Fibroblast of the aortic adventitia (primary cell): ENCODE measurements at regions not wholly inside any gene's neighbourhood (a gene's known extent, or its start where the extent isn't known, plus 50 kb on each side); places are given as distances from the start of the nearest gene placed in this dataset.

ENCODE experiments used
- DNase-seq: peaks from one replicate; pipeline ENCODE4 v3.0.0-alpha.2; 2010; ENCODE audit warnings: low read depth
- H3K4me3 ChIP-seq: 2 replicates; pipeline ENCODE4 v1.5.1; 2011; ENCODE audit warnings: low read depth, mild to moderate bottlenecking, control low read depth, low read length, moderate library complexity
- CTCF ChIP-seq: IDR thresholded peaks from 2 replicates; pipeline ENCODE4 v1.5.1; 2011; ENCODE audit warnings: mild to moderate bottlenecking, low read length, control low read depth, inconsistent platforms; ENCODE audit not compliant: insufficient read depth

- no peak for TF ChIP-seq CTCF
- H3K4me3 ChIP-seq = no peak overlapping the region
- DNase-seq = no peak
These were observed 194.2 kb downstream of the GRB14 start for GRCh38 chr2:164427111-164427510.

- no peak for DNase-seq
- no peak for TF ChIP-seq CTCF
- no peak overlapping the region for H3K4me3 ChIP-seq
These were observed 200.5 kb downstream of the GRB14 start for GRCh38 chr2:164420787-164421186.

- no peak for DNase-seq
- no peak overlapping the region for H3K4me3 ChIP-seq
- TF ChIP-seq CTCF = no peak
These were observed 208.5 kb downstream of the GRB14 start for GRCh38 chr2:164412831-164413230.

- no peak for DNase-seq
- TF ChIP-seq CTCF = no peak
- no peak overlapping the region for H3K4me3 ChIP-seq
These were observed 231.9 kb downstream of the GRB14 start for GRCh38 chr2:164389411-164389810.

- peak; percentile 63 for DNase-seq
- no peak overlapping the region for H3K4me3 ChIP-seq
- TF ChIP-seq CTCF = no peak
These were observed 232.8 kb downstream of the GRB14 start for GRCh38 chr2:164388511-164388910.

GRCh38 chr2:164386231-164386630 lies 235.1 kb downstream of the GRB14 start:
- no peak for DNase-seq
- TF ChIP-seq CTCF = no peak
- H3K4me3 ChIP-seq = no peak overlapping the region

GRCh38 chr2:164384434-164384833 lies 236.8 kb downstream of the GRB14 start:
- no peak for DNase-seq
- no peak for TF ChIP-seq CTCF
- H3K4me3 ChIP-seq = no peak overlapping the region
